GF-D8 (cell line): ENCODE measurements at regions not wholly inside any gene's neighbourhood (a gene's known extent, or its start where the extent isn't known, plus 50 kb on each side); places are given as distances from the start of the nearest gene placed in this dataset.
A peak's percentile ranks its signal among the peaks of the same experiment; 100 is the strongest.
"Not testable (repeated sequence)": the region's sequence is repeated elsewhere in the genome, so short reads cannot be mapped to it uniquely, and the experiment has no call there.

ENCODE experiments used
- DNase-seq: peaks from one replicate; lab custom pipeline; 2025; lab: John Stamatoyannopoulos, UW

DNA sequence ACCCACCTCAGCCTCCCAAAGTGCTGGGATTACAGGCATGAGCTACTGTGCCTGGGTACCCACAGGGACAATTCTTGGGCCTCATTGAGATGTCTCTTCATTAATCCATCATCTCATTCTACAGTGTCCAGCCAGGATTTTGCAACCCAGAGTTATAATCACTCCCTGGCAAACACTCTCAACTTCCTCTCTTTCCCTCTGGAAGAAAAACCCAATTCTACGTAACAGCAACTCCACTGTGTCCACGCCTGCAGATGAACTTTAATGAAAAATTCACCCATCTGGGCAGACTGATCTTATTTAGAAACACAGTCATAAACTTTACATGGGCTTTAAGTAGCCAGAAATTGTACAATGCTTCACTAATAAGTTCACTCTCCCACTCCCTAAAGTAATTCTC lies 90.1 kb upstream of the ABCC4 start:
- no peak for DNase-seq

DNA sequence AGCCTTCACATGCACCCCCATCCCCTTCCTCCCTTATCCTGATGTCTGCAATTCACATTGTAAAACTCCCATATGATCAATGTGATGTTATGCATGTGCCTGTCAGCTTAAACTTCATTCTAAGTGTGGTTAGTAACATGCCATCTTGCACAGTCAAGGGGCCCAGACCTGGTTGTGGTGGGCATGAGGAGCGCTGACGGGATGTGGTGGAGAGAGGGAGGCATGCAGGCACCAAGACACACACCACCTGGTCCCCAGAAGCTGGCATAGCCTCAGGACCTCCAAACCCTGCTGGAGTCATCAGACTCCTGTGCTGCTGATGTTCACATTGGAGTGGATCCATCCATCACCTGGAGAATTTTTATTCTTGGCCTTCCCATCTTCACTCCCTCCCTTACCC lies 90.5 kb upstream of the ABCC4 start:
- DNase-seq = no peak

DNA sequence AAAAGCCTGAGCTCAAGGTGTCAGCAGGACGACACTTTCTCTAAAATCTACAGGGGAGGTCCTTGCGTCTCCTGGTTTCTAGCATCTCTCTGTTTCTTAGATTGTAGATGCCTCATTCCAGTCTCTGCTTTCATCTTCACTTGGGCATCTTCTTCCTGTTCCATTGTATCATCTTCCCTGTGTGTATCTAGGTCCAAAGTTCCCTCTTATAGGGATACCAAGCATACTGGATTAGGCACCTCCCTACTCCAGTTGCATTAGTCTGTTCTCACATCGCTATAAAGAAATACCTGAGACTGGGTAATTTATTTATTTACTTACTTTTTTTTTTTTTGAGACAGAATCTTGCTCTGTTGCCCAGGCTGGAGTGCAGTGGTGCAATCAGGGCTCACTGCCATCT lies 91.3 kb upstream of the ABCC4 start:
- DNase-seq = no peak

DNA sequence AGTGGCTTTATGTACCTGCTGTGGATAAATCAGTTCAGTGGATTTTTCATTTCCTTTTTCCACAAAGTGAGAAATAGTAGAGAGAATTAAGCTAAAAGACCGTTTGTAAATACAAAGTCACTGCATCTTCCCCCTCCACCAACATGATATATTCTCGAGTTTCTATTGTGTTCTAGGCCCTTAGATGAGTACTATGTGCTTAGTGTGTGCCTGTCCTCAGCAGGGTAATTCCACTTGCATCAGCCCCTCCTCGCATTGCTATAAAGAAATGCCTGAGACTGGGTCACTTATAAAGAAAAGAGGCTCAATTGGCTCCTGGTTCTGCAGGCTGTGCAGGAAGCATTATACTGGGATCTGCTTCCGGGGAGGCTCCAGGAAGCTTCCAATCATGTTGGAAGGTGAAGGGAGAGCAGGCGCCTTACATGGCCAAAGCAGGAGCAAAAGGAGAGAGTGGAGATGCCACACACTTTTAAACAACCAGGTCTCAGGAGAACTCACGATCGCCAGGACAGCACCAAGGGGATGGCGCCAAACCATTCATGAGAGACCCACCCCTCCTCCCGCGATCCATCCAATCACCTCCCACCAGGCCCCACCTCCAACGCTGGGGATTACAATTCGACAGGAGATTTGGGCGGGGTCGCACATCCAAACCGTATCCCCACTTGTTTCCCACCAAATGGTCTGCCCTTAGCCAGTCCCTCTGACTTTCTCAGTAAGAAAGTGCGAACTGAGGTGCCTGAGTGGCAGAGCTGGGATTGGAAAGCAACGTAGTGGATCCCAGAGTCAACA lies 102.3 kb upstream of the ABCC4 start:
- no peak for DNase-seq

DNA sequence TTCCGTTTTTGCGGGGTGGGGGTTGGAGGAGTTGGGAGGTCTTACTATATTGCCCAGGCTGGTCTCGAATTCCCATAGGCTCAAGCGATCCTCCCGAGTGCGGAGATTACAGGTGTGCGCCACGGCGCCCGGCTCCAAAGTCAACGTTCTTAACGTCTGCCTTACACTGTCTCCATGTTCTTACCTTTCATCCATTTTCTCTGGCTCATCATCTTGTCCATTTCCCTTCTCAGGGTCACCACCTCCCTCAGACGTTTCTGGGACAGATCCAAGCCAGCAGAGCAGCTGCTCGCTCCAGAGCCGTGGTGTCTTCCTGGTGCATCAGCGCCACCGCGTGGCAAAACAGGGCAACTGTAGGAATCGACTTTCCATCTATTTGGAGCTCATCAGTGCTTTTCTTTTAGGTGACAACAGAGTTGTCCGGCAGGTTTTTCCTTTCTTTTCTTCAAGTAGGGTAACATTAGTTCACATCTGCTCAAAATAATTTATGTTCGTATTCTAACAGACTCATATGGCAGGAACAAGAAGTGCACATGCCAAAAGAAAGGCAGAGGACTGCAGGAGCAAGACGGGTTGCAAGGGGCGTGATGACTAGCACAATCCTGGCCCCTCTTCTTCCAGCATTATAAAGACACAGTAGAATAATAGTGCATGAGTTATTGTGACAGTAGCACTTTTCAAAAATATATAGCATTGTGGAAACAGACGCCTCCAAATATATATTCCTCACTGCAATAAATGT lies 103.1 kb upstream of the ABCC4 start:
- DNase-seq = peak; percentile 23

DNA sequence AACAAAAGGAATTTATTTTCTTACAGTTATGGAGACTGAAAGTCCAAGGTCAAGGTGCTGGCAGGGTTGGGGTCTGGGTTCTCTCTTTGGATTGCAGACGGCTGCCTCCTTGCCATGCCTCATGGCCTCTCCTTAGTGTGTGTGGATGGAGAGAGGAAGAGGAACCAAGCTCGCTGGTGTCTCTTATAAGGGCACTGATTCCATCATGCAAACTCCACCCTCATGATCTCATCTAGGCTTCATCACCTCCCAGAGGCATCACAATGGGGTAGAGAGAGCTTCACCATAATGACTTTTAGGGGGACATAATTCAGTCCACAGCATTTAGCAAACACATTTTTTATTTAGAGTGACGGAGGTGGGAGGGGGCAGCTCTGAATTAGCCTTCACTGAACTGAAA lies 104.9 kb upstream of the ABCC4 start:
- DNase-seq = no peak

DNA sequence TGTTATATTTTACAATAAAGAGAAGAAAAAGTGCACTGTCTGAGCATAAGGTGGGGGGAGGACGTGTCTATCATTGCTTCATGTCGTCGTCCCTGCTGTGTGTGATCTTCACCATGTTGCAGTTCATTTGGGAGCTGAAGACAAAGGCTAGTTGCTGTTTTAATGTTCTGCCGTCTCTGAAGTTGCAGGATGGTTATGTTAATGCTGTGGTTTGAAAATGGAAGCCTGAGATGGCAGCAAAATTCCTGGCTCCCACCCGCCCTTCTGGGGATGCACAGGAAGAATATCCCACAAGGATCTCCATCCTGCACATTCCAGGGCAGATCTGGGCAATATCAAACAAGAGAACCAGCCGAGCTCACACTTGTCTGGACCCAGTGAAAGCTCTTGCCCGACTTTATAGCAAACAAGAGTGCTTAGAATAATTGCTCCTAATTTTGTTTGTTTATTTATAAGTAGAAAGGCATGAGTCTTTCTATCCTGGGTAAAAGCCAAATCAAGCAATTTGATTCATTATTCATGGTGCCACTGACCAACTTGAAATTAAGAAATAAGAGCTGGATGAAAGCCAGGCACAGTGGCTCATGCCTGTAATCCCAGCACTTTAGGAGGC lies 110.3 kb upstream of the ABCC4 start:
- DNase-seq = no peak

DNA sequence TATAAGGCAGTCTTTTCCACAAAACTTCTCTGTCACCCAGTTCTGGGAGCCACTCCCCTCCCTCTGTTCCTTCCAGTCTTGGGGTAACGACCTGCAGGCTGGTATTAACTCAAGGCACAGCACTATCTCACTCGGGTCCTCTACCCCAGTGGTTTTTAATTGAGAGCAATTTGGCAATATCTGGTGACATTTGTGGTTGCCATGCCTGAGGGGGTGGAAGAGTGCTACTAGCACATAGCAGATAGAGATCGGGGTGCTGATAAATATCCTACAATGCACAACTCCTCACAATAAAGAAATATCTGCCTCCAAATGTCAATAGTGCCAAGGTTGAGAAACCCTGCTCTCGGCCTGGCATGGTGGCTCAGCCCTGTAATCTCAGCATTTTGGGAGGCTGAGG lies 117.7 kb upstream of the ABCC4 start:
- DNase-seq = peak; percentile 31

DNA sequence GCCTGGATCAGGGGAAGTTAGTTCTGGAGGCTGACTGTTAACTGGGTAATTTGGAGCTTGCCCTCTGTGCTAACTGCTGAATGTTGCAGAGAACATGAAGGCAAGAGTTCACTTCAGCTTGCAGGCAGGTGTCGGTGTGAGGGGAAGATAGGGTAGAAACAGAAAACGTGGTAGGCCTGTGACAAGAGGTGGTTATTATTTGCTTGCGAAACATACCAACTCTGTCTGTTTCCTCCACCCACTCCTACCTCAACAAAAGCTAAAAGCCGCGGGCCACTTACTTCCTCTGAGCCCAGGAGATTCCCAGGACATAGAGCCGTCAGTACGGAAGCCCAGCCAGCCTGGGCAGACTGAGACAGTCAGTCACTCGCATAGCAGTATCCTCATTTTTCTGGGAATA lies 119.2 kb upstream of the ABCC4 start:
- peak; percentile 53 for DNase-seq

DNA sequence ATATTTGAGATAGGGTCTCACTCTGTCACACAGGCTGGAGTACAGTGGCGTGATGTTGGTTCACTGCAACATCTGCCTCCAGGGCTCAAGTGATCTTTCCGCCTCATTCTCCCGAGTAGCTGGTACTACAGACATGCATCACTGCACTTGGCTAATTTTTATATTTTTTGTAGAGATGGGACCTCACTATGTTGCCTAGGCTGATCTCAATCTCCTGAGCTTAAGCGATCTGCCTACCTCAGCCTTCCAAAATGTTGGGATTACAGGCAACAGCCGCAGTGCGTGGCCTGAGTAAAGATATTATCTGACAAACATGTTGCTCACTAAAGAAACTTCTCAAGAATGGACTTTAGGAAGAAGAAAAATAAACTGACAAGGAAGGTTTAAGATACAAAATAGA lies 125.4 kb upstream of the ABCC4 start:
- no peak for DNase-seq

DNA sequence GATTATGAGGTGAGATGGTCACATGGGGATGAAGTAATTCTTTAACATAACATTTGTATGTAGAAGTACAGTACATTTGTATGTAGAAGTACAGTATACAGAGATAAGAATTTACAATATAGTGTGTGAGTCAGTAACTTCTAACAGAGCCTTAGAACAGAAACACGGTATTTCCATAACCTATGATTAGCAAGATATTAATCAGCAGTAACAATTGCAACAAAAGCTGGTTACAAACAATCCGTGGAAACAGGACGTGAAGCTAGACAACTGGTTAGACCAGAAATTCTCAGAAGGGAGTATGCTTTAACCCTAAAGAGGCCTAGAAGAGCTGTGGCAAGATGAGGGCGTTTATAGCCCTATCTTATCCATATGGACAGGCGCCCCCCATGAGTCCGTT lies 122.0 kb upstream of the CLDN10 start:
- DNase-seq = not testable (repeated sequence)

DNA sequence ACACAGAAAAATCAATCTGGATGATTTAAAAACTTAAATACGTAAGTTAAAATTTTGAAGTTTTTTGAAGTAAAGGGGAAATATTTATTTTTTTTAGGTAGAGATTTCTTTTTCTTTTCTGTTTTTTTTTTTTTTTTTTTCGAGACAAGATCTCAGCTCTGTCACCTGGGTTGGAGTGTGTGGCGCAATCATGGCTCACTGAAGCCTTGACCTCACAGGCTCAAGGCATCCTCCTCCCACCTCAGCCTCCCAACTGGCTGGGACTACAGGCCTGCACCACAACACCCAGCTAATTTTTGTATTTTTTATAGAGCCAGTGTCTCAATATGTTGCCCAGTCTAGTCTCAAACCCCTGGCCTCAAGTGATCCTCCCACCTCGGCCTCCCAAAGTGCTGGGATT lies 120.4 kb upstream of the CLDN10 start:
- DNase-seq = no peak

DNA sequence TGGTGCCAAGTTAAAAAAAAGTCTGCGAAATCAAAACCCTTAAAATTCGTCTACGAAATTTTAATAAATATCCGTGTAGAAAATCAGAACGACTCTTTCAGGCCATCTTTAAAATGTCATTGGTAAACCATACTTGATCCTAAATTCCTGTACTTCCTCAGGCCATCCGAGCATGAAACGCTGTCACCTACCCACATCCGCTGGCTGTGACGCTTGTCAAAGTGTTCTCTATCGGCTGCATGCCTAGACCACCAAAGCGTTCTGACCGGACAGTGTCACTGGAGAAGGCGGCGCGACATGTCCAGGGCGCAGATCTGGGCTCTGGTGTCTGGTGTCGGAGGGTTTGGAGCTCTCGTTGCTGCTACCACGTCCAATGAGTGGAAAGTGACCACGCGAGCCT lies 119.0 kb upstream of the CLDN10 start:
- DNase-seq = no peak

DNA sequence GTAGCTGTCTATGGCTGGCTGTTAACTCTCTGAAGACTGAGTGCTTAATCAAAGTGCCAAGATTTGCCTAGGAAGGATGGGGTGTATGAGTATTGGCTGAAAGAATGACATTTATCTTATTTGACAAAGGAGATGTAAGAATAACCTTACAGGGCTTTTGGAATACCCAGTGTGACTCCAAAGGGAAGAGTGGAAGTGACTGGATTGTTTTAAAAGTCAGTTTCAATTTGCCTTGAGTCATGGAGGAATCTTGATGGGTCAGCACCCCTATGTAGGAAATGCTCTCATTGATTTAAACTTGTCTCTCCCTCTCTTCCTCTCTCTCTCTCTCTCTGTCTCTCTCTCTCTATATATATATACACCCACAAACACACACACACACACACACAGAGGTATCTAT lies 118.4 kb upstream of the CLDN10 start:
- DNase-seq = no peak

DNA sequence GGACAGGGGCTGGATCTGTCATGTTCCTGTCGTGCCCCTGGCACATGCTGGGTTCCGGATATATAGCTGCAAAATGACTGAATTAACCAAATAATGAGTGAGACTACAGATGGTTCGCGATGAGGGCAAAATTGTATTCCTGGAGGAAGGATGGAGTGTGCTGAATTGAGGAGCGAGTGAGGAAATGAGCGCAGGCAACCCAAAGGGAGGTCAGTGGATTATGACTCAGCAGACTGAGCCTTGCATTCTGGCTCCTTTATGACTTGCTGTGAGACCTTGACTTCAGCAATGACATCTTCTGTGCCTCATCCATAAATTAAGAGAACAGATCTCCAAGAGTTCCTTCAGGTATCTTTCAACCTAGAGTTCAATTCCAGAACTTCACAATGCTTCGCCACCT lies 115.0 kb upstream of the CLDN10 start:
- DNase-seq = no peak

DNA sequence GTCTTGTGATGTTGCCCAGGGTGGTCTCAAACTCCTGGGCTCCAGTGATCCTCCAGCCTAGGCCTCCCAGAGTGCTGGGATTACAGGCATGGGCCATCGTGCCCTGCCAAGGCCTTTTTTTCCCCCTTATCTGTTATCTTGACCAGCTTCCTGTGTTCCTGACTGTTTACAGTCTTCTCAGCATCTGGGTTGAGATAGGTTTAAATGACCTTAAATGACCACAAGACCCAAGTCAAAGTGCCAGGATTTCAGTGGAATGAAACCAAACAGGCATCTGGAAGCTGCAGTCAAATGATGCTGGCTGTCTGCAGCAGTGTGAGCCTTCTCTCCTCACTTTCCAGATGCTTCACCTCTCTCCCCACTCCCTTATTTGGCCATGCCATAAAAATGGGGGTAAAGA lies 114.2 kb upstream of the CLDN10 start:
- DNase-seq = no peak

DNA sequence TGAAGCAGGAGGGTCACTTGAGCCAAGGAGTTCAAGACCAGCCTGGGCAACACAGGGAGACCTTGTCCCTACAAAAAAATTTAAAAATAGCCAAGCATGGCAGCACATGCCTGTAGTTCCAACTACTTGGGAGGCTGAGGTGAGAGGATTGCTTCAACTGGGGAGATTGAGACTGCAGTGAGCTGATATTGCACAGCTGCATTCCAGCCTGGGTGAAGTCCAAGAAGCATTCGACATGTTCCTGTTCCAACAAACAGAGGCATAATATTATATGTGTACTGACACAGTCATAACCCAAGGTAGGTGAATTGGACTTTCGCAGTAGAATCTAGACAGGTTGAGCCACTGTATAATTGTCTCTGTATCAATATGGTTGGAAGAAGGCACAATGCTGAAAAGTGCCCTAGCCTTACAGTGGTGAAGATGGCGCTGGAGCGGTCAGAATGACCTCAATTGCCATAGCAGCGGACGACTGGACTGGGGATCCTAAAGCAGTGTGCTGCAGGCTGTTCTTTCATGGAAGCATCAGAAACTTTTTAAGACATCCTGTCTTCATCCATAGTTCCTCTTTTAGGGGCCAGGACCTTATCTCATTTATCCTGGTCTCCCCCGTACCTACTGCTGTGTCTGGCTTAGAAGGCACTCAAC lies 112.0 kb upstream of the CLDN10 start:
- DNase-seq = no peak

DNA sequence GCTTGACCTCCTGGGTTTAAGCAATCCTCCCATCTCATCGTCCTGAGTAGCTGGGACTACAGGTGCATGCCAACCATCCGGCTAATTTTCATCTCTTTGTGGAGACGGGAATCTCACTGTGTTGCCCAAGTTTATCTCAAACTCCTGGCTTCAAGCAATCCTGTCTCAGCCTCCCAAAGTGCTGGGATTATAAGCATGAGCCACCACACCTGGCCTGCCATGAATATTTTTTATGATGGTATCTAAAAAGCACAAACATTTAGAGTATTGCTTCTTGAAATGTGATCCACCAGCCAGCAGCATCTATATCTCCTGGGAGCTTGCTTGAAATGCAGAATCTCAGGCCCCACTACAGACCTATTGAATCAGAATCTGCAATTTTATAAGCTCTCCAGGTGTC lies 111.2 kb upstream of the CLDN10 start:
- DNase-seq = no peak

DNA sequence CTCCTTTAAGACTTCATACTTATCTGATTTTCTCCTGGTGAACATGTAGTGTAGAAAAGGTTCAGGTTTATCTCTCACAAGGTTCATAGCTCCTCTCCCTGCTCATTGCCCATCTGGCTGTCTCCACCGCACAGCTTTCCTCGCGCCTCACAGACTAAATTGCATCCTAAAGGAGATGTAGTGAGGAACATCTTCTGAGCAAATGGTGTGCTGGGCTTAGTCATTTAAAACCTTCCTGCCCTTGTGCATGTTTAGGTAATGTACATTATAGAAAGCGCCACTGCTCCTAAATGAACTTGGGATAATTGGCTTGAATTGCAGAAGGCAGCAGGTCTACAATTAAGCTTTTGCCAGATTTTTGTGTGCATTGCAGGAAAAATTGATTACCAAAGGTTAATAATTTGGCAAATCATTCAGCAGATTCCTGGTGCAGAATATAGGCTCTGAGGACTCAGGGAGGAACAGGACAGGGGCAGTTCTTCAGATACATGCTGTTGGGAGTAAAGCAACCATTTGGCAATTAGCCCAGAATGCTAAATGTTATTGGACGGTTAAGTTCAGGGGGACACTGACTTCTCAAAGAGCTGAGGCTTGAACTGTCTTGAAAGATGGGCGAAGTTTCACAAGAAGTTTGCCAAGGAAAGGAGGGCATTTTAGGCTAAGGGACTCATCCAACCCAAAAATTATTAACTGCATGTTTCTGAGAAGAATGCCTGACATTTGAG lies 108.4 kb upstream of the CLDN10 start:
- DNase-seq = no peak

DNA sequence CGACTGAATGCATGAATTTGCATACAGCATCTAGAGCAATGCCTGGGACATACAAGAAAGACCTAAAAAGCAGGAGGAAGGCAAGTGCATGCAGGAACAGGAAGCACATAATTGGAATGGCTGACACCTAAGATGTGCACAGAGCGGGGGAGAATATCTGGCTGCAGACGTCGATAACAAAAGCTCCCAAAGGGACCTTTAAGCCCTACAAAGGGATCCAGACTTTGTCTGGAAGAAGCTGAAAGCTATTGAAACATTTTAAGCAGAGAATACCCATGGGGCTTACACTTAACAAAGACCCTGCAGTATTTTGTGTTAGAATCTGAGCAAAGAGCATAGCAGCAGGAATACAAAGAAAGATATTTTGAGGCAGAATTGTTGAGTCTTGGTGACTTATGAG lies 107.4 kb upstream of the CLDN10 start:
- DNase-seq = no peak

DNA sequence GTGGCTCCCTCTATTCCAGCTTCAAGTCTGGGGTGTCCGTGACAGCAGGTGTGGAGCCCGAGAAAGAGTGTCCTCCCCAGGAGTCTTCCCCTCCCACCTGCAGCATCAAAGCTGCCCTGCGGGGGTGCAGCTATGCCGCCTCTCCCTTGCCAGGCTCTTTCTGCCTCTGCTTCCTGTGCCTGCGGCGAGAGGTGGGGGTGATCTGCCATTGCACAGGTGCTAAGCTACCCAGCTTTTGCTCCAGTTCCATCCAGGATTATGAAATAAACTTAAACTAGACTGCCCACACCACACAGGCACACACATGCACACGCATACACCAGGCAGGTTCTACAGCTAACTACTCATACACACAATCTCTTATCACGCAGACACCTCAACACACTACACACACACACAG lies 104.7 kb upstream of the CLDN10 start:
- DNase-seq = no peak

DNA sequence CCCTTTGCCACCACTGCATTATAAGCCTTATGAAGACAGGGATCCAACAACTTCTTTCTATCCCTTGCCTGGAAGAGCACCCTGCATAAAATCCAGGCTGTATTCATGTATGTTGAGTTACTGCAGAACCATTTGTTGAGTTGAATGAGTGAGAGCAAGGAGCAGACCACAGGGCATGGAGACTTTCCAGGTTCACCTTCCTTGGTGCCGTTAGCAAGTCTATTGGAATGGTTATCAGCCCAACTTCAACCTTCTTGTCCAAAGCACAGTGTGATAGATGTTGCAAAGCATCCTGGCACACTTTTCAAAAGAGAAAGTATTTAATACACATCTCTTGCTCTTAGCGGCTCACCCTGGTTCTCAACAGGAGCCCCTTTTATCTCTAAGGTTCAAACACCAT lies 100.9 kb upstream of the CLDN10 start:
- DNase-seq = no peak
